KMS-11 (cell line): ENCODE measurements at regions not wholly inside any gene's neighbourhood (a gene's known extent, or its start where the extent isn't known, plus 50 kb on each side); places are given as distances from the start of the nearest gene placed in this dataset.

Experiments
- H2AFZ ChIP-seq: fragments of 200-600 bp; sonication (generic); 2 replicates; pipeline ENCODE4 v1.6.1; 2016; ENCODE audit warnings: antibody characterized with exemption, mixed run types, low read depth
- H3K27ac ChIP-seq: fragments of 200-600 bp; sonication (generic); 2 replicates; pipeline ENCODE4 v1.6.1; 2016; ENCODE audit warnings: mild to moderate bottlenecking, mixed run types
- H3K27me3 ChIP-seq: fragments of 200-600 bp; sonication (generic); 2 replicates; pipeline ENCODE4 v1.6.1; 2017; ENCODE audit warnings: mild to moderate bottlenecking, low read depth, mixed run types, moderate library complexity; ENCODE audit not compliant: insufficient read depth
- H3K36me3 ChIP-seq: fragments of 200-600 bp; sonication (generic); 2 replicates; pipeline ENCODE4 v1.6.1; 2017; ENCODE audit warnings: mild to moderate bottlenecking, mixed run types; ENCODE audit not compliant: insufficient read depth
- H3K4me1 ChIP-seq: fragments of 200-600 bp; sonication (generic); 2 replicates; pipeline ENCODE4 v1.6.1; 2016; ENCODE audit warnings: mild to moderate bottlenecking, low read depth, mixed run types; ENCODE audit not compliant: poor library complexity, severe bottlenecking
- H3K4me2 ChIP-seq: fragments of 200-600 bp; sonication (generic); 2 replicates; pipeline ENCODE4 v1.7.0; 2016; ENCODE audit warnings: mild to moderate bottlenecking, mixed run types
- H3K4me3 ChIP-seq: fragments of 200-600 bp; sonication (generic); IDR thresholded peaks from 2 replicates; pipeline ENCODE4 v1.6.1; 2017; ENCODE audit warnings: low read depth, low read length, mixed read lengths; ENCODE audit not compliant: insufficient read depth
- H3K79me2 ChIP-seq: fragments of 200-600 bp; sonication (generic); 2 replicates; pipeline ENCODE4 v1.6.1; 2016; ENCODE audit warnings: low read depth, mixed run types; ENCODE audit not compliant: insufficient read depth
- H3K9ac ChIP-seq: fragments of 200-600 bp; sonication (generic); 2 replicates; pipeline ENCODE4 v1.6.1; 2016; ENCODE audit warnings: mild to moderate bottlenecking, mixed run types
- H4K20me1 ChIP-seq: fragments of 200-600 bp; sonication (generic); 2 replicates; pipeline ENCODE4 v1.6.1; 2016; ENCODE audit warnings: mild to moderate bottlenecking, mixed run types; ENCODE audit not compliant: insufficient read depth
- CTCF ChIP-seq: fragments of 200-600 bp; sonication (generic); conservative IDR thresholded peaks from 2 replicates; pipeline ENCODE4 v1.6.1; 2017; ENCODE audit warnings: low read depth, mild to moderate bottlenecking, antibody characterized with exemption, low read length, moderate library complexity, mixed read lengths

- Histone ChIP-seq H2AFZ (no peak overlapping the region), H3K27ac (no peak overlapping the region), H4K20me1 (no peaks in the 10 kb centered on the region), H3K36me3 (no peaks in the 10 kb centered on the region), H3K9ac (no peak overlapping the region), H3K4me3 (no peak overlapping the region), H3K27me3 (no peaks in the 10 kb centered on the region), H3K4me2 (no peak overlapping the region), H3K4me1 (no peaks in the 10 kb centered on the region), H3K79me2 (no peaks in the 10 kb centered on the region)
- no peak for TF ChIP-seq CTCF
Measured at GRCh38 chr18:27848336-27848735, 328.6 kb downstream of the CDH2 start.

GRCh38 chr18:27847412-27847811 lies 329.5 kb downstream of the CDH2 start:
- H3K9ac ChIP-seq = no peak overlapping the region
- no peaks in the 10 kb centered on the region for H3K36me3 ChIP-seq
- H3K27ac ChIP-seq = no peak overlapping the region
- no peaks in the 10 kb centered on the region for H3K4me1 ChIP-seq
- H3K27me3 ChIP-seq = no peaks in the 10 kb centered on the region
- no peaks in the 10 kb centered on the region for H4K20me1 ChIP-seq
- no peak overlapping the region for H3K4me2 ChIP-seq
- no peaks in the 10 kb centered on the region for H3K79me2 ChIP-seq
- no peak overlapping the region for H2AFZ ChIP-seq
- no peak overlapping the region for H3K4me3 ChIP-seq
- no peak for TF ChIP-seq CTCF

- no peaks in the 10 kb centered on the region for H3K27me3 ChIP-seq
- H3K36me3 ChIP-seq = no peaks in the 10 kb centered on the region
- H3K4me3 ChIP-seq = no peak overlapping the region
- no peaks in the 10 kb centered on the region for H3K4me1 ChIP-seq
- no peak overlapping the region for H3K27ac ChIP-seq
- H2AFZ ChIP-seq = no peak overlapping the region
- no peak overlapping the region for H3K9ac ChIP-seq
- TF ChIP-seq CTCF = no peak
- no peaks in the 10 kb centered on the region for H3K79me2 ChIP-seq
- H4K20me1 ChIP-seq = no peaks in the 10 kb centered on the region
- H3K4me2 ChIP-seq = no peak overlapping the region
Measured at GRCh38 chr18:27845897-27846296, 331.0 kb downstream of the CDH2 start.

- Histone ChIP-seq H3K27me3 (no peaks in the 10 kb centered on the region), H3K9ac (no peak overlapping the region), H3K4me2 (no peak overlapping the region), H3K27ac (no peak overlapping the region), H3K36me3 (no peaks in the 10 kb centered on the region), H3K79me2 (no peaks in the 10 kb centered on the region), H3K4me1 (no peaks in the 10 kb centered on the region), H2AFZ (no peak overlapping the region), H4K20me1 (no peaks in the 10 kb centered on the region), H3K4me3 (no peak overlapping the region)
- TF ChIP-seq CTCF = no peak
Measured at GRCh38 chr18:27843783-27844777, 332.9 kb downstream of the CDH2 start.
